CMK (cell line): ENCODE measurements at regions not wholly inside any gene's neighbourhood (a gene's known extent, or its start where the extent isn't known, plus 50 kb on each side); places are given as distances from the start of the nearest gene placed in this dataset.
"Not testable (repeated sequence)": the region's sequence is repeated elsewhere in the genome, so short reads cannot be mapped to it uniquely, and the experiment has no call there.

ENCODE experiments used
- DNase-seq: peaks from one replicate; pipeline ENCODE4 v3.0.0-alpha.2; 2010; ENCODE audit warnings: low read depth

GRCh38 chr3:164113371-164114332, 964.6 kb downstream of the SI start:
- no peak for DNase-seq

- DNase-seq: no peak
Measured at GRCh38 chr3:164096352-164096751, 981.9 kb downstream of the SI start.

GRCh38 chr3:164095949-164096348, 982.3 kb downstream of the SI start:
- no peak for DNase-seq

DNA sequence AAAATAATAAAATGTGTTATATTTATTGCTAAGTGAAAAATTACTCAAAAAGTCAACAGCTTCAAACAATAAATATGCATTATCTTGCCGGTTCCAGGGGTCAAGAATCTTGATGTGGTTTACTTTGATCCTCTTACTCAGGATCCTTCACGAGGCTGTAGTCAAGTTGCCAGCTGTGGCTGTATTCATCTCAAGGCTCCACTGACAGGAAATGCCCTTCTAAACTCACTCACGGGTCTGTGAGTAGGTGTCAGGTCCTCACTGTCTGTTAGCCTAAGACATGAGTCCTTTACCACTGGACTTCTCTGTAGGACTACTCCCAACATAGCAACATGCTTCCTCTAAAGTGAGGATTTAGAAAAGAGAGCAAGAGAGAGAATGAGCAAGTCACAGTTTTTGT, 983.0 kb downstream of the SI start:
- DNase-seq: no peak

GRCh38 chr3:164094546-164094945, 983.8 kb downstream of the SI start:
- no peak for DNase-seq

- DNase-seq: no peak
Measured at GRCh38 chr3:164080208-164080607, 998.1 kb downstream of the SI start.

- no peak for DNase-seq
Measured at GRCh38 chr3:164064298-164064697, 1014.0 kb downstream of the SI start.

GRCh38 chr3:164060923-164061322, 1017.4 kb downstream of the SI start:
- no peak for DNase-seq

DNA sequence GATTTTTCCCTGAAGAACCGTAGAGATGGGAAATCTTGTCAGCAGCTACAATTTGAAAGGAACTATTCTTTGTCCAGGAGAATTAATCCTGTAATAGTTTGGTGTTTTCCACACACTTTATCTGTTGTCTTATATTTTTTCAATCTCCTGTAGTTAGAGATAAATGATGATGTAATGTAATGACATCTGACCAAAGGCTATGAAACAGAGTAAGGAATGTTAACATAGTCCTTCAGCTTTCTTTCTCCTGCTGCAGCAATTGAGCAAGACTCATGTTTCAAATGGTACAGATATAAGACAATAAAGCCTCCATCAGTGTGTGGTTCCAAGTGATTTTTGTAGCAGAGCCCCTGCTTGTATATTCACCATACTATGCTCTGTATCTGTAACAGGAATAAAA, 1028.4 kb downstream of the SI start:
- no peak for DNase-seq

- DNase-seq: no peak
Measured at GRCh38 chr3:164048451-164048850, 1029.8 kb downstream of the SI start.

DNA sequence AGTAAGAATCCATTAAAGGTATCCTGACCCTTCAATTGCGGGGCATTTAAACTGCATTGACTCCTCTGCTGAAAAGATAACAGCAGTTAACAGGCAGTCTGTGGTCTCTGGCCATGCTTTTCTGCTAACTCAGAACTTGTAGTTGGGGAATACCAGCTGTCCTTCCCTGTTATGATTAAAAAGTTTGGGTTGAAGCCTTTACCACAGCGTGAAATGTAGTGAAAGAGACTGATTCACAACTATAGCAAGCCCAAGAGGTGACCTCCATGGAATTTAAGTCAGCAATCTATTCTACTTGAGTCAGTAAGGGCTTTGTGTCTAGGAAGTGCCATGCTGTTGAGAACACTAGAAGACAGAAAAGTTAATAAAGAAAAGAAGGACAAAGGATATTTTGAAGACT, 1037.3 kb downstream of the SI start:
- DNase-seq: no peak

GRCh38 chr3:164030194-164030593, 1048.1 kb downstream of the SI start:
- no peak for DNase-seq

- DNase-seq: no peak
Measured at GRCh38 chr3:164024786-164025185, 1053.5 kb downstream of the SI start.

GRCh38 chr3:164023480-164023879, 1054.8 kb downstream of the SI start:
- no peak for DNase-seq

- DNase-seq: no peak
Measured at GRCh38 chr3:164018500-164018899, 1059.8 kb downstream of the SI start.

DNA sequence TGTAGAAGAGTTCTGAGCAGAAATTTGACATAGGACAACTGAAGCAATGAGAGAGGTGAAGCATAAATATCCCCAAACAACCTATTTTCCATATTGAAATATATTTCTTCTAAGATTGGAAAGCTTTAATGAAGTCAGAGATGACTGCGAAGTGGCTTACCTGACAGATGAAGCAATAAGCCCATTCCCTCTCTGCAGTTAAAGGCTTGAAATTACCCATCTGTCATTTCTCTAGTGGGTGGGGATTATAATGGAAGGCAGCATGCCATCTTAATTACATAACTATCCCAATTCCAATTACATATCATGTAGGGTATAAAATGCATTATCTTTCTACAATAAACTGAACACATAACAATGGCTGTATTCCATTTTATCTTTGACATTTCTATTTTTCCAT, 1070.5 kb downstream of the SI start:
- no peak for DNase-seq

GRCh38 chr3:164004205-164004604, 1074.1 kb downstream of the SI start:
- DNase-seq: no peak

DNA sequence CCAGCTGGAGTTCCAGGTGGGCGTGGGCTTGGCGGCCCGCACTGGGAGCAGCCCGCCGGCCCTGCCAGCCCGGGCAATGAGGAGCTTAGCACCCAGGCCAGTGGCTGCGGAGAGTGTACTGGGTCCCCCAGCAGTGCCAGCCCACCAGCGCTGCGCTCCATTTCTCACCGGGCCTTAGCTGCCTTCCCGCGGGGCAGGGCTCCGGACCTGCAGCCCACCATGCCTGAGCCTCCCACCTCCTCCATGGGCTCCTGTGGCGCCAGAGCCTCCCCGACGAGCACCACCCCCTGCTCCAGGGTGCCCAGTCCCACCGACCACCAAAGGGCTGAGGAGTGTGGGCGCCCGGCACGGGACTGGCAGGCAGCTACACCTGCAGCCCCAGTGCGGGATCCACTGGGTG, 1075.3 kb downstream of the SI start:
- not testable (repeated sequence) for DNase-seq

GRCh38 chr3:163983940-163984339, 1094.4 kb downstream of the SI start:
- no peak for DNase-seq

DNA sequence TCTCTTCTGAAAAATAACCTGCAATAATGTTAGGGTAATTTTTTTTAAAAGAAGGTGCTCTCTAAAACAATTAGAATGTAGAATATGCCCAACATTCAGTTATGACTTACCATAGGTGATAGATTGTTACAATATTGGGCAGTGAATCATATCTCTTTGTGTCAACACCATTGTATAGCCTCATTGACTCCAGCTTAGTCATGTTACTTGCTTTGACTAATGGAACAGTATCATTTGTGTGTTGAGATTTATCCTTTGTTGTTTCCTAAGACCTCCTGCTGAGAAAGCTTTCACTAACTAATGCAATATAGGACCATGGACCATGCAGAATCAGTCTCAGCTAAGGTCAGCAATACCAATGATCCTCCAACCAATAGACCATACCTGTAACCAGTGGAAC, 1106.4 kb downstream of the SI start:
- DNase-seq: no peak

GRCh38 chr3:163957072-163957471, 1121.2 kb downstream of the SI start:
- DNase-seq: no peak

GRCh38 chr3:163953526-163953925, 1124.8 kb downstream of the SI start:
- DNase-seq: no peak

DNA sequence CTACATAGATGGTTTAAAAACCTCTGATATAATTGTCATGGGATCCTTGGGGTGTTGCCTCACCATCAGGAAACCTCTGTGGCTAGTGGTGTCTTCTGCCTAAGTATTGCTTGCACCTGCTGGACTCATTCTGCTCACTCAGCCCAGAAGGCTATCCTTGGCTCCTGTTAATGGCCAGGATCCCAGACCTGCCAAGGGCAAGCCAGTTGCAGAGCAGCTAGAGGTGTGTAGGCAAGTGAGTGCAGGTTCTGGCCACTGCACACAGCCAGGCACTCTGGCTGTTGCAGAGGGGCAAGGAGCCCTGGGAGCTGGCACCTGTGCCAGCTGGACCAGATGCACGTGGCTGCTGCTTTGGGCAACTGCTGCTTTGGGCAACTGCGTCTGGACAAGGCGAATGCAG, 1125.8 kb downstream of the SI start:
- no peak for DNase-seq

- DNase-seq: no peak
Measured at GRCh38 chr3:163951397-163951987, 1126.8 kb downstream of the SI start.
